Activated naive CD8-positive, alpha-beta T cell treated with anti-CD3 and anti-CD28 coated beads, Interleukin-2, amount 10 ng/mL, durations not matched to agents 7 days and 5 days (primary cell): ENCODE measurements at regions not wholly inside any gene's neighbourhood (a gene's known extent, or its start where the extent isn't known, plus 50 kb on each side); places are given as distances from the start of the nearest gene placed in this dataset.
A peak's percentile ranks its signal among the peaks of the same experiment; 100 is the strongest.
"Not testable (repeated sequence)": the region's sequence is repeated elsewhere in the genome, so short reads cannot be mapped to it uniquely, and the experiment has no call there.

Experiments used
- ATAC-seq: fragments of 150-1000 bp; cut with Tn5 transposase; one replicate; pipeline ENCODE4 v1.10.0; 2021; ENCODE audit warnings: low read depth, moderate library complexity
- POLR2A ChIA-PET: fragments of 350-600 bp; sonication (Branson Sonifier 250); formaldehyde crosslinking; loops from one replicate; lab custom pipeline; 2021; ENCODE audit warnings: antibody characterized with exemption; lab: Charles Lee
- DNase-seq: peaks from one replicate; pipeline ENCODE4 v3.0.0; 2021
- H3K27ac Mint-ChIP-seq: one replicate; pipeline ENCODE4 v1.8.0; 2022; ENCODE audit warnings: mild to moderate bottlenecking, mixed read lengths
- H3K27me3 Mint-ChIP-seq: one replicate; pipeline ENCODE4 v1.8.0; 2022; ENCODE audit warnings: mild to moderate bottlenecking, moderate library complexity, mixed read lengths
- H3K36me3 Mint-ChIP-seq: one replicate; pipeline ENCODE4 v1.8.0; 2021; ENCODE audit warnings: mild to moderate bottlenecking, mixed read lengths
- H3K4me1 Mint-ChIP-seq: one replicate; pipeline ENCODE4 v1.8.0; 2021; ENCODE audit warnings: mixed read lengths
- H3K4me3 Mint-ChIP-seq: one replicate; pipeline ENCODE4 v1.8.0; 2022; ENCODE audit warnings: mild to moderate bottlenecking, moderate library complexity, mixed read lengths
- H3K9me3 Mint-ChIP-seq: one replicate; pipeline ENCODE4 v1.8.0; 2021; ENCODE audit warnings: mixed read lengths

GRCh38 chr10:32217216-32217615 is 129.7 kb downstream of the EPC1 start:
- no peak overlapping the region for H3K4me3 Mint-ChIP-seq
- peaks cover 10% of the 10 kb centered on the region for H3K9me3 Mint-ChIP-seq

GRCh38 chr10:32213838-32214237 is 133.1 kb downstream of the EPC1 start:
- H3K27me3 Mint-ChIP-seq, H3K36me3 Mint-ChIP-seq, POLR2A ChIA-PET, H3K4me1 Mint-ChIP-seq, H3K4me3 Mint-ChIP-seq, H3K27ac Mint-ChIP-seq, H3K9me3 Mint-ChIP-seq, DNase-seq, ATAC-seq: not testable (repeated sequence)

More at GRCh38 chr10:32217216-32217615, 129.7 kb downstream of the EPC1 start:
- POLR2A ChIA-PET, result no interaction called here
- DNase-seq, result no peak
- Mint-ChIP-seq H3K27me3 (peaks cover 10% of the 10 kb centered on the region), H3K27ac (no peak overlapping the region), H3K36me3 (no peaks in the 10 kb centered on the region), H3K4me1 (peaks cover 2% of the 10 kb centered on the region)
- ATAC-seq, result no peak

DNA sequence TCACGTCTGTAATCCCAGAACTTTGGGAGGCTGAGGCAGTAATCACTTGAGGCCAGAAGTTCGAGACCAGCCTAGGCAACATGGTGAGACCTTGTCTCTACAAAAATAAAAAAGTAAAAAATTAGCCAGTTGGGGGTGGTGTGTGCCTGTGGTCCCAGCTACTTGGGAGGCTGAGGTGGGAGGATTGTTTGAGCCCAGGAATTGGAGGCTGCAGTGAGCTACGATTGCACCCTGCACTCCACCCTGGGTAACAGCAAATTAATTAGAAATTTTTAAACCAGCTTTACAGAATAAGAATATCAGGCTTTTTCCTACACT is 136.0 kb downstream of the EPC1 start:
- Mint-ChIP-seq H3K9me3 (no peaks in the 10 kb centered on the region), H3K4me3 (no peak overlapping the region), H3K27me3 (peaks cover 8% of the 10 kb centered on the region), H3K27ac (no peak overlapping the region), H3K4me1 (no peaks in the 10 kb centered on the region), H3K36me3 (no peaks in the 10 kb centered on the region)
- POLR2A ChIA-PET, result no interaction called here
- no peak for ATAC-seq
- DNase-seq, result no peak

DNA sequence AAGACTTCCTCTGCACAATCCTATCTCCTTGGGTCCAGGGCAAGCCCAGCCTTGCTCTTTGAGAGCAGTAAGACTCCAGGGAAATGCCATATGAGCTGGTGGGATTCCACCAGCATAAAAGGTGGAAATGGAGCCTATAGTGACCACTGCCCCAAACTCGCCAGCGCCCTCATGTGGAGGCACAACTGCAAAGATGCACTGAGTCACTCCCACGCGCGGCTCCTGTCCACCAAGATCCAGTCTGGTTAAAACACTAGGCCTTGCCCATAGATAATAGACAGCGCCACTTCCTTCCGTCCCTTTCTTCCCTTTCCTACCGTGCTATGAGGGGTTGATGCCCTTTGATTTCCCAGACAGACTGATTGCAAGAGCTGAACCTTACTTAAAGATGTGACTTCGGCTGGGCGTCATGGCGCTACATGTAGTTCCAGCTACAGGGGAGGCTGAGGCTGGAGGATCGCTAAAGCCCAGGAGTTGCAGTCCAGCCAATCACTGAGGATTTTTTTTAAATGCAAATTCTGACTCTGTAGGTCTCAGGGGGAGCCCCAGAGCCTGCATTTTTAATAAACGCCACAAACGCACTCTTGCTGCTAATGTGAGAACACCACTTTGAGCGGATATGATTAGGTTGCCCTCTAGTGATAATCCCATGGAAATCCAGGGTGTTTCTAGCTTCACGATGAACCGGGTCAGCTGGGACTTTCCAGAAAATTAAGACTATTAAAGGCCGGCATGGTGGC is 136.5 kb downstream of the EPC1 start:
- H3K27ac Mint-ChIP-seq, result no peak overlapping the region
- H3K27me3 Mint-ChIP-seq, result peaks cover 8% of the 10 kb centered on the region
- ATAC-seq, result no peak
- POLR2A ChIA-PET, result no interaction called here
- H3K36me3 Mint-ChIP-seq, result no peaks in the 10 kb centered on the region
- no peaks in the 10 kb centered on the region for H3K4me1 Mint-ChIP-seq
- H3K9me3 Mint-ChIP-seq, result no peaks in the 10 kb centered on the region
- no peak for DNase-seq
- no peak overlapping the region for H3K4me3 Mint-ChIP-seq

- H3K36me3 Mint-ChIP-seq, ATAC-seq, POLR2A ChIA-PET, H3K27ac Mint-ChIP-seq, H3K9me3 Mint-ChIP-seq, H3K27me3 Mint-ChIP-seq, H3K4me1 Mint-ChIP-seq, DNase-seq, H3K4me3 Mint-ChIP-seq: not testable (repeated sequence)
Measured at GRCh38 chr10:32208005-32208404, 139.0 kb downstream of the EPC1 start.

GRCh38 chr10:32207544-32207943 is 139.4 kb downstream of the EPC1 start:
- Mint-ChIP-seq H3K4me1 (no peaks in the 10 kb centered on the region), H3K27me3 (peaks cover 3% of the 10 kb centered on the region), H3K36me3 (no peaks in the 10 kb centered on the region), H3K9me3 (no peaks in the 10 kb centered on the region), H3K27ac (no peak overlapping the region), H3K4me3 (no peak overlapping the region)
- no peak for ATAC-seq
- POLR2A ChIA-PET, result no interaction called here
- DNase-seq, result peak; percentile 59

DNA sequence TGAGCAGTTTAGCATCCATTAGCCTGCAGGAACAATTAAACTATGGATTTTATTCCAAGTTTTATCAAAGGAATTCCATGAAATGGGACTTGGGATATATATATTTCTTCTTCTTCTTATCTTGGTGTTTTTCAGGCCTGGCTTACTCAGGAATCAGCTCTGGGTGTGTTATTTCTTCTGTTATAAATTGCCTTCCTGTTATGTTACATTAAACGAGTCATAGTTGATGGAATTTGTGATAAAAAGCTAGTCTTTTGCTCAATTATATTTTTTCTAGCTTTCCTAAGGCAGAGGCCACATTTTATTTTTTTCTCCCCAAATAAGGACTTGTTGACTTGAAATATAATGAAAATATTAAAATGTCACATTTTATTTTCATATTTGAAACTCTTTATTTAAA is 141.3 kb downstream of the EPC1 start:
- Mint-ChIP-seq H3K9me3 (no peaks in the 10 kb centered on the region), H3K4me3 (no peak overlapping the region), H3K27ac (no peak overlapping the region), H3K27me3 (peaks cover 2% of the 10 kb centered on the region), H3K4me1 (no peaks in the 10 kb centered on the region), H3K36me3 (no peaks in the 10 kb centered on the region)
- no peak for ATAC-seq
- no peak for DNase-seq
- POLR2A ChIA-PET, result no interaction called here

GRCh38 chr10:32204606-32205005 is 142.4 kb downstream of the EPC1 start:
- DNase-seq (no peak), ATAC-seq (no peak)
- H3K27ac Mint-ChIP-seq, result no peak overlapping the region
- H3K27me3 Mint-ChIP-seq, result peaks cover 2% of the 10 kb centered on the region
- H3K4me3 Mint-ChIP-seq, result no peak overlapping the region
- POLR2A ChIA-PET, result no interaction called here
- no peaks in the 10 kb centered on the region for H3K9me3 Mint-ChIP-seq
- no peaks in the 10 kb centered on the region for H3K4me1 Mint-ChIP-seq
- H3K36me3 Mint-ChIP-seq, result no peaks in the 10 kb centered on the region

GRCh38 chr10:32199714-32200394 is 143.6 kb upstream of the KIF5B start:
- no peaks in the 10 kb centered on the region for H3K9me3 Mint-ChIP-seq
- ATAC-seq, result no peak
- no peaks in the 10 kb centered on the region for H3K27me3 Mint-ChIP-seq
- H3K4me3 Mint-ChIP-seq, result no peak overlapping the region
- H3K4me1 Mint-ChIP-seq, result no peaks in the 10 kb centered on the region
- no peak for DNase-seq
- POLR2A ChIA-PET, result no interaction called here
- H3K27ac Mint-ChIP-seq, result no peak overlapping the region
- H3K36me3 Mint-ChIP-seq, result no peaks in the 10 kb centered on the region

DNA sequence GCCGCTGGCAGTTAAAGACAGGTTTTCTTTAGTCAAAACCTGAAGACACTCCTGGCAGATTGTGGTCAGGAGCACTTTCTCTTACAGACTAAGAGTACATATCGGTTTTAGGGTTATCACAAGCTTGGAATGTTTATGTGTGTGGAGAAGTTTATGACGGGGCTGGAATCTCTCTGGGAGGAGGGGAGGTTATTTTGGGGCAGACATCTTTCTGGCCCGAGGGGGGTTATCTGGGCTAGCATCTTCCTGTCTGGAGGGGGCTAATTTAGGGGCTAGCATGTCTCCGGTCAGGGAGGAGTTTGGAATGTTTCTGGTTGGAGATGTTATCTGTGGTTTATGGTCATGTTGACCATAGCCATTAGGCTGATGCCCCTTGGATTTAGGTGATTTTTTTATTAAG is 141.2 kb upstream of the KIF5B start:
- no peak overlapping the region for H3K4me3 Mint-ChIP-seq
- no peaks in the 10 kb centered on the region for H3K36me3 Mint-ChIP-seq
- no peaks in the 10 kb centered on the region for H3K9me3 Mint-ChIP-seq
- H3K4me1 Mint-ChIP-seq, result no peaks in the 10 kb centered on the region
- H3K27me3 Mint-ChIP-seq, result no peaks in the 10 kb centered on the region
- H3K27ac Mint-ChIP-seq, result no peak overlapping the region
- POLR2A ChIA-PET, result no interaction called here
- no peak for ATAC-seq
- no peak for DNase-seq

- Mint-ChIP-seq H3K27me3 (peaks cover 2% of the 10 kb centered on the region), H3K9me3 (no peaks in the 10 kb centered on the region), H3K27ac (no peak overlapping the region), H3K4me1 (peaks cover 2% of the 10 kb centered on the region), H3K4me3 (no peak overlapping the region), H3K36me3 (no peaks in the 10 kb centered on the region)
- DNase-seq (no peak), ATAC-seq (no peak)
- POLR2A ChIA-PET, result no interaction called here
Measured at GRCh38 chr10:32190890-32191491, 134.8 kb upstream of the KIF5B start.

- no peaks in the 10 kb centered on the region for H3K9me3 Mint-ChIP-seq
Measured at GRCh38 chr10:32189400-32190084, 133.3 kb upstream of the KIF5B start.

GRCh38 chr10:32188601-32189000 is 132.4 kb upstream of the KIF5B start:
- H3K4me3 Mint-ChIP-seq, H3K9me3 Mint-ChIP-seq, POLR2A ChIA-PET, DNase-seq, H3K27ac Mint-ChIP-seq, H3K27me3 Mint-ChIP-seq, H3K4me1 Mint-ChIP-seq, ATAC-seq, H3K36me3 Mint-ChIP-seq: not testable (repeated sequence)

More at GRCh38 chr10:32189400-32190084, 133.3 kb upstream of the KIF5B start:
- no peak for ATAC-seq
- Mint-ChIP-seq H3K27me3 (peaks cover 2% of the 10 kb centered on the region), H3K4me3 (no peak overlapping the region), H3K4me1 (peaks cover 2% of the 10 kb centered on the region), H3K36me3 (no peaks in the 10 kb centered on the region), H3K27ac (no peak overlapping the region)
- no peak for DNase-seq
- POLR2A ChIA-PET, result no interaction called here
